GM19025 (cell line): ENCODE measurements at regions not wholly inside any gene's neighbourhood (a gene's known extent, or its start where the extent isn't known, plus 50 kb on each side); places are given as distances from the start of the nearest gene placed in this dataset.
"Not testable (repeated sequence)": the region's sequence is repeated elsewhere in the genome, so short reads cannot be mapped to it uniquely, and the experiment has no call there.

Experiments used
- ATAC-seq: cut with Tn5 transposase; IDR thresholded peaks from one replicate; pipeline ENCODE4 v1.9.1; 2021; ENCODE audit warnings: mild to moderate bottlenecking, low read depth, moderate library complexity; ENCODE audit not compliant: unreplicated experiment

- no peak for ATAC-seq
Measured at GRCh38 chr1:213521206-213521605, 466.6 kb upstream of the PROX1 start.

- ATAC-seq, result no peak
Measured at GRCh38 chr1:213523781-213524398, 463.9 kb upstream of the PROX1 start.

- no peak for ATAC-seq
Measured at GRCh38 chr1:213526306-213526705, 461.5 kb upstream of the PROX1 start.

- ATAC-seq, result no peak
Measured at GRCh38 chr1:213530611-213531320, 457.0 kb upstream of the PROX1 start.

- no peak for ATAC-seq
Measured at GRCh38 chr1:213531369-213532310, 456.1 kb upstream of the PROX1 start.

GRCh38 chr1:213533125-213533524, 454.6 kb upstream of the PROX1 start:
- no peak for ATAC-seq

GRCh38 chr1:213535679-213536078, 452.1 kb upstream of the PROX1 start:
- ATAC-seq, result no peak

- no peak for ATAC-seq
Measured at GRCh38 chr1:213538251-213538650, 449.5 kb upstream of the PROX1 start.

- ATAC-seq, result no peak
Measured at GRCh38 chr1:213539464-213539863, 448.3 kb upstream of the PROX1 start.

- no peak for ATAC-seq
Measured at GRCh38 chr1:213541641-213542040, 446.1 kb upstream of the PROX1 start.

- ATAC-seq, result not testable (repeated sequence)
Measured at GRCh38 chr1:213545181-213545580, 442.6 kb upstream of the PROX1 start.

GRCh38 chr1:213549982-213550381, 437.8 kb upstream of the PROX1 start:
- ATAC-seq, result no peak

GRCh38 chr1:213550804-213551203, 437.0 kb upstream of the PROX1 start:
- ATAC-seq, result no peak

- no peak for ATAC-seq
Measured at GRCh38 chr1:213552045-213552444, 435.7 kb upstream of the PROX1 start.

GRCh38 chr1:213560226-213560625, 427.5 kb upstream of the PROX1 start:
- no peak for ATAC-seq

- ATAC-seq, result no peak
Measured at GRCh38 chr1:213561870-213562269, 425.9 kb upstream of the PROX1 start.

GRCh38 chr1:213564215-213564659, 423.5 kb upstream of the PROX1 start:
- ATAC-seq, result no peak

GRCh38 chr1:213568929-213569815, 418.6 kb upstream of the PROX1 start:
- no peak for ATAC-seq

- no peak for ATAC-seq
Measured at GRCh38 chr1:213569816-213570150, 418.0 kb upstream of the PROX1 start.

- no peak for ATAC-seq
Measured at GRCh38 chr1:213570487-213570886, 417.3 kb upstream of the PROX1 start.
